Thyroid gland (tissue), 4 donors: ENCODE measurements at regions not wholly inside any gene's neighbourhood (a gene's known extent, or its start where the extent isn't known, plus 50 kb on each side); places are given as distances from the start of the nearest gene placed in this dataset.
A peak's percentile ranks its signal among the peaks of the same experiment; 100 is the strongest.

ENCODE experiments used
- DNase-seq, 2 donors: peaks; one replicate each; pipeline ENCODE4 v3.0.0-alpha.2; 2019
- H3K27ac ChIP-seq, 3 donors: fragments of 200-600 bp; sonication (generic); 1 replicate in 2 of 3; 2 replicates in 1 of 3; pipeline ENCODE4 v1.5.1; 2016 to 2019; ENCODE audit warnings: mild to moderate bottlenecking in 1 of 3, moderate library complexity in 1 of 3
- H3K27me3 ChIP-seq: fragments of 200-600 bp; sonication (generic); one replicate; pipeline ENCODE4 v1.5.1; 2019
- H3K36me3 ChIP-seq, 2 donors: fragments of 200-600 bp; sonication (generic); one replicate each; pipeline ENCODE4 v1.5.1; 2016 to 2019
- H3K4me1 ChIP-seq, 2 donors: fragments of 200-600 bp; sonication (generic); one replicate each; pipeline ENCODE4 v1.5.1; 2017 to 2019
- H3K4me3 ChIP-seq, 3 donors: fragments of 200-600 bp; sonication (generic); replicated peaks in 1 of 3; 1 replicate in 2 of 3; 2 replicates in 1 of 3; pipeline ENCODE4 v1.5.1; 2016; ENCODE audit warnings: mild to moderate bottlenecking in 1 of 3
- H3K9me3 ChIP-seq: fragments of 200-600 bp; sonication (generic); one replicate; pipeline ENCODE4 v1.5.1; 2017
- CTCF ChIP-seq, 6 experiments: fragments of 200-600 bp in 3 of 6; fragments of 450-650 bp in 3 of 6; sonication (generic) in 3 of 6; IDR thresholded peaks; one replicate each; pipeline ENCODE4 v1.5.1; 2016 to 2019; ENCODE audit warnings: antibody characterized with exemption in 6 of 6, mild to moderate bottlenecking in 2 of 6, inconsistent platforms in 1 of 6, moderate library complexity in 1 of 6
- POLR2A ChIP-seq, 2 donors: fragments of 450-650 bp; IDR thresholded peaks; one replicate each; pipeline ENCODE4 v1.6.1; 2017; ENCODE audit warnings: antibody characterized with exemption in 2 of 2, mild to moderate bottlenecking in 2 of 2, moderate library complexity in 1 of 2
- WGBS, 2 donors: methylation state at CpG; one replicate each; pipeline ENCODE4 v1.1.5; 2017; 5-methylcytosine and 5-hydroxymethylcytosine counted together
- intact Hi-C: fragments of 100-400 bp; cut with DNase I; formaldehyde crosslinking; loops from one replicate; pipeline ENCODE4 v1.15.1; 2023

- Histone ChIP-seq H3K4me3 (no peak overlapping the region), H3K4me1 (no peaks in the 10 kb centered on the region), H3K27ac (no peak overlapping the region), H3K9me3 (no peaks in the 10 kb centered on the region), H3K27me3 (no peaks in the 10 kb centered on the region), H3K36me3 (no peaks in the 10 kb centered on the region)
- intact Hi-C loops, result no loop called here
- TF ChIP-seq CTCF (IDR thresholded peaks at IDR 0.05), result no peak
- no peak for TF ChIP-seq POLR2A (IDR thresholded peaks at IDR 0.05)
- no peak for DNase-seq
Observed at GRCh38 chr16:52203096-52203495, 343.8 kb downstream of the TOX3 start.

GRCh38 chr16:52193441-52193840 is 353.5 kb downstream of the TOX3 start:
- DNase-seq, result no peak
- Histone ChIP-seq H3K4me3 (no peak overlapping the region), H3K27me3 (no peaks in the 10 kb centered on the region), H3K9me3 (no peaks in the 10 kb centered on the region), H3K36me3 (no peaks in the 10 kb centered on the region), H3K4me1 (no peaks in the 10 kb centered on the region), H3K27ac (no peak overlapping the region)
- no peak for TF ChIP-seq POLR2A (IDR thresholded peaks at IDR 0.05)
- TF ChIP-seq CTCF (IDR thresholded peaks at IDR 0.05), result no peak
- WGBS, 2 donors, result 85 to 92% methylated on average over 2 of the region's 2 CpGs
- intact Hi-C loops, result no loop called here

GRCh38 chr16:52191531-52192134 is 355.3 kb downstream of the TOX3 start:
- intact Hi-C loops, result no loop called here
- DNase-seq, result peak; percentile 39 to 64
- no peak overlapping the region for H3K27ac ChIP-seq
- H3K36me3 ChIP-seq, result no peaks in the 10 kb centered on the region
- WGBS, 2 donors, result 49 to 51% methylated on average over 7 of the region's 7 CpGs
- no peak overlapping the region for H3K4me3 ChIP-seq
- TF ChIP-seq CTCF (IDR thresholded peaks at IDR 0.05) (peak; percentile 78 to 93 (median 85)), POLR2A (IDR thresholded peaks at IDR 0.05) (no peak)
- no peaks in the 10 kb centered on the region for H3K27me3 ChIP-seq
- H3K9me3 ChIP-seq, result no peaks in the 10 kb centered on the region
- no peaks in the 10 kb centered on the region for H3K4me1 ChIP-seq

GRCh38 chr16:52184336-52184735 is 362.6 kb downstream of the TOX3 start:
- Histone ChIP-seq H3K4me1 (no peaks in the 10 kb centered on the region), H3K9me3 (no peaks in the 10 kb centered on the region), H3K36me3 (no peaks in the 10 kb centered on the region), H3K27me3 (no peaks in the 10 kb centered on the region), H3K4me3 (no peak overlapping the region), H3K27ac (no peak overlapping the region)
- no peak for TF ChIP-seq CTCF (IDR thresholded peaks at IDR 0.05)
- TF ChIP-seq POLR2A (IDR thresholded peaks at IDR 0.05), result no peak
- WGBS, 2 donors, result 87 to 96% methylated on average over 3 of the region's 3 CpGs
- intact Hi-C loops, result loop anchor here (10.0 kb wide), 1 partner anchor 730 kb away; no protein-coding TSS in a partner anchor
- DNase-seq, result no peak

- no peak overlapping the region for H3K27ac ChIP-seq
- H3K9me3 ChIP-seq, result no peaks in the 10 kb centered on the region
- H3K4me1 ChIP-seq, result no peaks in the 10 kb centered on the region
- no peaks in the 10 kb centered on the region for H3K27me3 ChIP-seq
- H3K4me3 ChIP-seq, result no peak overlapping the region
- DNase-seq, result no peak
- TF ChIP-seq POLR2A (IDR thresholded peaks at IDR 0.05), result no peak
- no peak for TF ChIP-seq CTCF (IDR thresholded peaks at IDR 0.05)
- H3K36me3 ChIP-seq, result no peaks in the 10 kb centered on the region
- intact Hi-C loops, result loop anchor here (10.0 kb wide), 1 partner anchor 732 kb away; no protein-coding TSS in a partner anchor
- WGBS, 2 donors, result 82 to 90% methylated on average over 2 of the region's 2 CpGs
Observed at GRCh38 chr16:52182840-52183239, 364.1 kb downstream of the TOX3 start.
